ENCODE measurements at regions not wholly inside any gene's neighbourhood (a gene's known extent, or its start where the extent isn't known, plus 50 kb on each side); places are given as distances from the start of the nearest gene placed in this dataset.

- TF ChIP-seq CTCF (IDR thresholded peaks at IDR 0.05; ENCODE audit: insufficient read depth, low read depth, low read length, missing control alignments), result no peak
- no peak for DNase-seq (ENCODE audit: low read depth)
Measured at GRCh38 chr1:221511797-221512196, 230.1 kb downstream of the DUSP10 start.

GRCh38 chr1:221514806-221515205, 227.1 kb downstream of the DUSP10 start:
- no peak for DNase-seq (ENCODE audit: low read depth)
- no peak for TF ChIP-seq CTCF (IDR thresholded peaks at IDR 0.05; ENCODE audit: insufficient read depth, low read depth, low read length, missing control alignments)
- H3K4me3 ChIP-seq (ENCODE audit: low read length), result no peak overlapping the region

More at GRCh38 chr1:221511797-221512196, 230.1 kb downstream of the DUSP10 start:
- H3K4me3 ChIP-seq (ENCODE audit: low read length), result no peak overlapping the region

- no peak for TF ChIP-seq CTCF (IDR thresholded peaks at IDR 0.05; ENCODE audit: insufficient read depth, low read depth, low read length, missing control alignments)
- H3K4me3 ChIP-seq (ENCODE audit: low read length), result no peak overlapping the region
- DNase-seq (ENCODE audit: low read depth), result no peak
Measured at GRCh38 chr1:221515496-221515895, 226.4 kb downstream of the DUSP10 start.

- no peak for TF ChIP-seq CTCF (IDR thresholded peaks at IDR 0.05; ENCODE audit: insufficient read depth, low read depth, low read length, missing control alignments)
Measured at GRCh38 chr1:221517961-221518360, 223.9 kb downstream of the DUSP10 start.

GRCh38 chr1:221520250-221520649, 221.6 kb downstream of the DUSP10 start:
- DNase-seq (ENCODE audit: low read depth), result no peak
- no peak for TF ChIP-seq CTCF (IDR thresholded peaks at IDR 0.05; ENCODE audit: insufficient read depth, low read depth, low read length, missing control alignments)
- H3K4me3 ChIP-seq (ENCODE audit: low read length), result no peak overlapping the region

More at GRCh38 chr1:221517961-221518360, 223.9 kb downstream of the DUSP10 start:
- no peak overlapping the region for H3K4me3 ChIP-seq (ENCODE audit: low read length)
- DNase-seq (ENCODE audit: low read depth), result peak; percentile 89

GRCh38 chr1:221521686-221522085, 220.2 kb downstream of the DUSP10 start:
- DNase-seq (ENCODE audit: low read depth), result no peak
- TF ChIP-seq CTCF (IDR thresholded peaks at IDR 0.05; ENCODE audit: insufficient read depth, low read depth, low read length, missing control alignments), result no peak
- no peak overlapping the region for H3K4me3 ChIP-seq (ENCODE audit: low read length)

GRCh38 chr1:221522529-221522940, 219.4 kb downstream of the DUSP10 start:
- H3K4me3 ChIP-seq (ENCODE audit: low read length), result no peak overlapping the region
- TF ChIP-seq CTCF (IDR thresholded peaks at IDR 0.05; ENCODE audit: insufficient read depth, low read depth, low read length, missing control alignments), result no peak
- no peak for DNase-seq (ENCODE audit: low read depth)
